ENCODE measurements at regions not wholly inside any gene's neighbourhood (a gene's known extent, or its start where the extent isn't known, plus 50 kb on each side); places are given as distances from the start of the nearest gene placed in this dataset.

- no peak for TF ChIP-seq FOXM1 (IDR thresholded peaks at IDR 0.05; ENCODE audit: borderline replicate concordance, low read depth)
- no peak for TF ChIP-seq CEBPB (IDR thresholded peaks at IDR 0.05)
- TF ChIP-seq NFIC (IDR thresholded peaks at IDR 0.05) = no peak
- no peak for TF ChIP-seq REST (IDR thresholded peaks at IDR 0.05; ENCODE audit: low read depth)
- no peak for TF ChIP-seq MAX (IDR thresholded peaks at IDR 0.05)
- TF ChIP-seq EGR1 (IDR thresholded peaks at IDR 0.05) = no peak
- TF ChIP-seq USF1 (IDR thresholded peaks at IDR 0.05) = no peak
- TF ChIP-seq EP300 (IDR thresholded peaks at IDR 0.05; ENCODE audit: borderline replicate concordance) = no peak
- TF ChIP-seq RAD21 (IDR thresholded peaks at IDR 0.05; ENCODE audit: low read depth) = no peak
- no peak for TF ChIP-seq YY1 (IDR thresholded peaks at IDR 0.05; ENCODE audit: low read depth)
Observed at GRCh38 chr4:110897784-110898183, 274.9 kb upstream of the PITX2 start.

All from Ishikawa (cell line).